PC-9 (cell line): ENCODE measurements at regions not wholly inside any gene's neighbourhood (a gene's known extent, or its start where the extent isn't known, plus 50 kb on each side); places are given as distances from the start of the nearest gene placed in this dataset.

Source experiments
- BruUV-seq: library from RNA; stranded (reverse); fragments of 400-500 nt; replicated peaks from 2 replicates; lab custom pipeline; 2021; lab: Mats Ljungman, UMichigan
- CTCF ChIA-PET: fragments of 300-600 bp; sonication (Branson Sonifier 250); formaldehyde crosslinking; loops from one replicate; lab custom pipeline; 2022; ENCODE audit warnings: antibody characterized with exemption; lab: Charles Lee
- POLR2A ChIA-PET: fragments of 300-600 bp; sonication (Branson Sonifier 250); formaldehyde crosslinking; loops from one replicate; lab custom pipeline; 2022; ENCODE audit warnings: antibody characterized with exemption; ENCODE audit not compliant: unreplicated experiment; lab: Charles Lee
- DNase-seq, 2 experiments: peaks; one replicate each; pipeline versions ENCODE4 v3.0.0 to v3.0.0-alpha.2; 2015 to 2022; ENCODE audit warnings: mixed read lengths in 1 of 2
- H2AFZ ChIP-seq: fragments of 200-600 bp; sonication (generic); 2 replicates; pipeline ENCODE4 v1.8.1; 2017; ENCODE audit warnings: antibody characterized with exemption
- H3F3A ChIP-seq: fragments of 200-600 bp; sonication (generic); 2 replicates; pipeline ENCODE4 v1.8.1; 2017; ENCODE audit warnings: antibody characterized with exemption, mild to moderate bottlenecking, low read depth; ENCODE audit not compliant: insufficient read depth
- H3K27ac ChIP-seq: fragments of 200-600 bp; sonication (generic); 2 replicates; pipeline ENCODE4 v1.6.1; 2016; ENCODE audit warnings: mixed run types
- H3K27me3 ChIP-seq: fragments of 200-600 bp; sonication (generic); 2 replicates; pipeline ENCODE4 v1.6.1; 2016; ENCODE audit warnings: low read depth, mixed run types; ENCODE audit not compliant: insufficient read depth
- H3K36me3 ChIP-seq: fragments of 200-600 bp; sonication (generic); 2 replicates; pipeline ENCODE4 v1.6.1; 2016; ENCODE audit warnings: low read depth, mixed run types
- H3K4me1 ChIP-seq: fragments of 200-600 bp; sonication (generic); replicated peaks from 2 replicates; pipeline ENCODE4 v1.6.1; 2016; ENCODE audit warnings: mixed run types; ENCODE audit not compliant: insufficient read depth
- H3K4me2 ChIP-seq: fragments of 200-600 bp; sonication (generic); 2 replicates; pipeline ENCODE4 v1.6.1; 2017; ENCODE audit warnings: mixed run types
- H3K4me3 ChIP-seq: fragments of 200-600 bp; sonication (generic); 2 replicates; pipeline ENCODE4 v1.6.1; 2016; ENCODE audit warnings: mixed run types
- H3K79me2 ChIP-seq: fragments of 200-600 bp; sonication (generic); 2 replicates; pipeline ENCODE4 v1.6.1; 2017; ENCODE audit warnings: low read depth, mixed run types
- H3K9me2 ChIP-seq: fragments of 200-600 bp; sonication (generic); 2 replicates; pipeline ENCODE4 v1.8.1; 2017; ENCODE audit warnings: mild to moderate bottlenecking; ENCODE audit not compliant: insufficient read depth
- H3K9me3 ChIP-seq: fragments of 200-600 bp; sonication (generic); 2 replicates; pipeline ENCODE4 v1.8.1; 2016; ENCODE audit warnings: low read depth; ENCODE audit not compliant: insufficient read depth
- H4K20me1 ChIP-seq: fragments of 200-600 bp; sonication (generic); 2 replicates; pipeline ENCODE4 v1.8.1; 2017; ENCODE audit not compliant: insufficient read depth
- CTCF ChIP-seq: fragments of 200-600 bp; sonication (generic); conservative IDR thresholded peaks from 2 replicates; pipeline ENCODE4 v1.6.1; 2017; ENCODE audit warnings: mixed run types, antibody characterized with exemption, mild to moderate bottlenecking, moderate library complexity
- EZH2 ChIP-seq: fragments of 200-600 bp; sonication (generic); IDR thresholded peaks from 2 replicates; pipeline ENCODE4 v1.8.0; 2017; ENCODE audit warnings: antibody characterized with exemption, low read depth
- intact Hi-C: fragments of 100-400 bp; cut with micrococcal nuclease; formaldehyde crosslinking; loops from one replicate; pipeline ENCODE4 v1.10.0; 2022; ENCODE audit not compliant: unreplicated experiment

GRCh38 chr6:80467408-80467807 is 360.9 kb downstream of the BCKDHB start:
- no TSS peak for BruUV-seq
- no peak overlapping the region for H3K27ac ChIP-seq

GRCh38 chr6:80466981-80467380 is 360.5 kb downstream of the BCKDHB start:
- POLR2A ChIA-PET, result no interaction called here
- Histone ChIP-seq H4K20me1 (no peaks in the 10 kb centered on the region), H3K4me2 (no peak overlapping the region), H3K9me3 (no peaks in the 10 kb centered on the region), H3K4me3 (no peak overlapping the region), H3K4me1 (no peaks in the 10 kb centered on the region), H2AFZ (no peak overlapping the region), H3K9me2 (no peaks in the 10 kb centered on the region), H3K79me2 (no peaks in the 10 kb centered on the region), H3F3A (no peaks in the 10 kb centered on the region), H3K27ac (no peak overlapping the region), H3K36me3 (no peaks in the 10 kb centered on the region), H3K27me3 (no peaks in the 10 kb centered on the region)
- DNase-seq, result no peak
- intact Hi-C loops, result no loop called here
- BruUV-seq, result no TSS peak
- CTCF ChIA-PET, result no interaction called here
- TF ChIP-seq EZH2 (no peak), CTCF (no peak)

More at GRCh38 chr6:80467408-80467807, 360.9 kb downstream of the BCKDHB start:
- Histone ChIP-seq H3K36me3 (no peaks in the 10 kb centered on the region), H3K9me2 (no peaks in the 10 kb centered on the region), H3F3A (no peaks in the 10 kb centered on the region), H4K20me1 (no peaks in the 10 kb centered on the region), H3K4me1 (no peaks in the 10 kb centered on the region), H2AFZ (no peak overlapping the region), H3K27me3 (no peaks in the 10 kb centered on the region), H3K4me3 (no peak overlapping the region), H3K9me3 (no peaks in the 10 kb centered on the region), H3K4me2 (no peak overlapping the region), H3K79me2 (no peaks in the 10 kb centered on the region)
- DNase-seq, result no peak
- intact Hi-C loops, result no loop called here
- no peak for TF ChIP-seq CTCF
- no peak for TF ChIP-seq EZH2
- ChIA-PET POLR2A (no interaction called here), CTCF (no interaction called here)

GRCh38 chr6:80465513-80465912 is 359.0 kb downstream of the BCKDHB start:
- DNase-seq, result no peak
- Histone ChIP-seq H3K79me2 (no peaks in the 10 kb centered on the region), H3K4me1 (no peaks in the 10 kb centered on the region), H3K27ac (no peak overlapping the region), H2AFZ (no peak overlapping the region), H4K20me1 (no peaks in the 10 kb centered on the region), H3K4me2 (no peak overlapping the region), H3K9me2 (no peaks in the 10 kb centered on the region), H3K36me3 (no peaks in the 10 kb centered on the region), H3K9me3 (no peaks in the 10 kb centered on the region), H3K27me3 (no peaks in the 10 kb centered on the region), H3K4me3 (no peak overlapping the region), H3F3A (no peaks in the 10 kb centered on the region)
- intact Hi-C loops, result no loop called here
- TF ChIP-seq EZH2, result no peak
- TF ChIP-seq CTCF, result no peak
- CTCF ChIA-PET, result no interaction called here
- POLR2A ChIA-PET, result no interaction called here
- BruUV-seq, result no TSS peak
